AG04449 (cell line): ENCODE measurements at regions not wholly inside any gene's neighbourhood (a gene's known extent, or its start where the extent isn't known, plus 50 kb on each side); places are given as distances from the start of the nearest gene placed in this dataset.

Experiments used
- CTCF ChIA-PET: fragments of 350-600 bp; formaldehyde crosslinking; extraction: SDS; loops from one replicate; lab custom pipeline; 2021; ENCODE audit warnings: antibody characterized with exemption; lab: Yijun Ruan, JAX
- POLR2A ChIA-PET: fragments of 400-600, 350-600 bp; formaldehyde crosslinking; extraction: SDS; loops from one replicate; lab custom pipeline; 2020; ENCODE audit warnings: antibody characterized with exemption, inconsistent platforms; lab: Yijun Ruan, JAX
- DNase-seq: peaks from one replicate; pipeline ENCODE4 v3.0.0-alpha.2; 2010; ENCODE audit warnings: low read depth, low spot score
- H3K4me3 ChIP-seq: 2 replicates; pipeline ENCODE4 v1.5.1; 2011; ENCODE audit warnings: low read depth, mild to moderate bottlenecking, control low read depth, low read length
- TF ChIP-seq, protein P1 (sequence below): IDR thresholded peaks from one replicate; pipeline ENCODE4 v1.5.1; 2011; ENCODE audit warnings: mild to moderate bottlenecking, moderate library complexity, low read length, control low read depth, inconsistent platforms; ENCODE audit not compliant: insufficient read depth; ENCODE audit errors: missing control alignments

GRCh38 chr13:109694972-109695371 is 91.4 kb downstream of the IRS2 start:
- DNase-seq = no peak
- H3K4me3 ChIP-seq = no peak overlapping the region
- CTCF ChIA-PET = no interaction called here
- POLR2A ChIA-PET = no interaction called here
- TF ChIP-seq, protein P1, sequence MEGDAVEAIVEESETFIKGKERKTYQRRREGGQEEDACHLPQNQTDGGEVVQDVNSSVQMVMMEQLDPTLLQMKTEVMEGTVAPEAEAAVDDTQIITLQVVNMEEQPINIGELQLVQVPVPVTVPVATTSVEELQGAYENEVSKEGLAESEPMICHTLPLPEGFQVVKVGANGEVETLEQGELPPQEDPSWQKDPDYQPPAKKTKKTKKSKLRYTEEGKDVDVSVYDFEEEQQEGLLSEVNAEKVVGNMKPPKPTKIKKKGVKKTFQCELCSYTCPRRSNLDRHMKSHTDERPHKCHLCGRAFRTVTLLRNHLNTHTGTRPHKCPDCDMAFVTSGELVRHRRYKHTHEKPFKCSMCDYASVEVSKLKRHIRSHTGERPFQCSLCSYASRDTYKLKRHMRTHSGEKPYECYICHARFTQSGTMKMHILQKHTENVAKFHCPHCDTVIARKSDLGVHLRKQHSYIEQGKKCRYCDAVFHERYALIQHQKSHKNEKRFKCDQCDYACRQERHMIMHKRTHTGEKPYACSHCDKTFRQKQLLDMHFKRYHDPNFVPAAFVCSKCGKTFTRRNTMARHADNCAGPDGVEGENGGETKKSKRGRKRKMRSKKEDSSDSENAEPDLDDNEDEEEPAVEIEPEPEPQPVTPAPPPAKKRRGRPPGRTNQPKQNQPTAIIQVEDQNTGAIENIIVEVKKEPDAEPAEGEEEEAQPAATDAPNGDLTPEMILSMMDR = no peak

DNA sequence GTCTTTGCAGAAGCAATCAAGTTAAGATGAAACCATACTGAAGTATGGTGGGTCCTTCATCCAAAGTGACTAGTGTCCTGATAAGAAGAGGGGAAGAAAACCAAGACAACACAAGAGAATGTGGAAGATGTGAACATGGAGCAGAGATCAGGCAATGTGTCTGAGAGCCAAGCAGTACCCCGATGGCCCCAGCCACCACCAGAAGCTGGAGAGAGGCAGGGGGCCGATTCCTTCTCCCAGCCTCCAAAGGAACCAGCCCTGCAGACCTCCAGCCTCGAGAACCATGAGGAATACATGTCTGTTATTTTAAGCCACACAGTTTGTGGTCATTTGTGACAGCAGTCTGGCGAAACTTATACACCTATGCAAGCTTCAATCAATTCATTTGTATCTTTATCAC is 93.2 kb downstream of the IRS2 start:
- POLR2A ChIA-PET = no interaction called here
- no peak for DNase-seq
- TF ChIP-seq, protein P1 = no peak
- CTCF ChIA-PET = no interaction called here
- H3K4me3 ChIP-seq = no peak overlapping the region

- POLR2A ChIA-PET = no interaction called here
- H3K4me3 ChIP-seq = no peak overlapping the region
- no peak for DNase-seq
- CTCF ChIA-PET = no interaction called here
- TF ChIP-seq, protein P1 = no peak
Measured at GRCh38 chr13:109691689-109692088, 94.7 kb downstream of the IRS2 start.

DNA sequence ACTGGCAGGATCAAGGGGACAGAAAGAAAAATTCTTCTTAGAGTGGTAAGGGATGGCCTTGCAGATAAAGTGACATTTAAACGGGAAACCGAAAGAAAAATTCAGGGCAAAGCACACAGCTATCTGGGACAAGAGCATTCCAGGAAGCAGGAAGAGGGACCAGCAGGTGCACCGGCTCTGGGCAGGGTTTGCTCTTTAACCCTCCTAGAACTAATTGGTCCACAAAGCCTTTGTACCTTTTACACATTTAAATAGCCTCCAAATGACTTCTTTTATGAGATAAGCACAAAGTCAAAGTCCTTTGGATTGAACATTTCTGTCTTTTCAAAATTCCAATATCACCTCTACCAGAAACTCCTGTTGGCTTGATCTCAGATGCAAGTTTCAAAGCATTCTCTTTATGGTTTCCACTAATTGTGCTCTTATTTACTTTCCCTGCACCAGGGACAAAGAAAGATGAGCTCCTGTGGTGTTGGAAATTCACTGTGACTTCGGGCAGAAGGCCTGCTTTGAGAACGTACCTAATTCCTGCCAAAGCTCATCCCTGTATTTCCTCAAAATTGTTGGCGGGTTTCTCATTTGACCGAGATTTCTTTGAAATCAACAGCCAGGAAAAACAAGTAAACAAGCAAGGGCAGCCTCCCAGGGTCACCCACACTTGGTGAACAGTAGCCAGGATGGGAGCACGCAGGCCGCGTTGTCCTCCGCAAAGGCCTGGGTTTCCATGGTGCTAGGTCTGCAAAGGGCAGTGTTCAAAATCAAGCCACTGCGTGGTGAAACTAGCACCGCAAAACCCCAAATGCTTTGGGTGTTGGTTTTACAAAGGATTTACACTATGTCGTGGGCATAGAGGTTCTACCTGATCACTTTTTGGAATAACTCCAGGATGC is 98.6 kb downstream of the IRS2 start:
- TF ChIP-seq, protein P1 = no peak
- no peak for DNase-seq
- POLR2A ChIA-PET = no interaction called here
- CTCF ChIA-PET = no interaction called here
- no peak overlapping the region for H3K4me3 ChIP-seq

DNA sequence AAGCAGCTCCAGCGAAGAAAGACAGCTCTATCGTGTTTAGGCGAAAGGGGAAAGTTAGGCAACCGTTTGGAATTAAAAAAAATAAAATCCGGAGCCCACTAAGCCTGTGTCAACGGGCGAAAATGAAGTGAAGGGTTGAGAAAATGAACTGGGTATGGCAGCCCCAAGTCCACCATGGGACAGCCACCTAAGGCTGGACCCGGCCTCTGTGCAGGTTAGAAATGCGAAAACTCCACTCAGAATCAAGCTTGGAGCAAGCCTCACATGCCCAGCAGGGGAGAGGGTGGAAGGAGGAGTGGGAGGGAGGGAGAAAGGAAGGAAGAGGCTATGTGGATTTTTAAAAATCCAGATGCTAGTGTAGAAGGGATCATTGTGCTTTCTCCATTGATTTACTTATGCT is 101.2 kb downstream of the IRS2 start:
- DNase-seq = no peak
- H3K4me3 ChIP-seq = no peak overlapping the region
- ChIA-PET POLR2A (no interaction called here), CTCF (no interaction called here)
- TF ChIP-seq, protein P1 = no peak

GRCh38 chr13:109684824-109685202 is 101.6 kb downstream of the IRS2 start:
- POLR2A ChIA-PET = no interaction called here
- TF ChIP-seq, protein P1 = no peak
- no peak overlapping the region for H3K4me3 ChIP-seq
- no peak for DNase-seq
- CTCF ChIA-PET = no interaction called here
